SIG-M5 treated with dmso at 0.1 percent for 504 hours (cell line): ENCODE measurements at regions not wholly inside any gene's neighbourhood (a gene's known extent, or its start where the extent isn't known, plus 50 kb on each side); places are given as distances from the start of the nearest gene placed in this dataset.

Experiments used
- DNase-seq: peaks from one replicate; lab custom pipeline; 2025; ENCODE audit not compliant: unreplicated experiment; lab: John Stamatoyannopoulos, UW

DNA sequence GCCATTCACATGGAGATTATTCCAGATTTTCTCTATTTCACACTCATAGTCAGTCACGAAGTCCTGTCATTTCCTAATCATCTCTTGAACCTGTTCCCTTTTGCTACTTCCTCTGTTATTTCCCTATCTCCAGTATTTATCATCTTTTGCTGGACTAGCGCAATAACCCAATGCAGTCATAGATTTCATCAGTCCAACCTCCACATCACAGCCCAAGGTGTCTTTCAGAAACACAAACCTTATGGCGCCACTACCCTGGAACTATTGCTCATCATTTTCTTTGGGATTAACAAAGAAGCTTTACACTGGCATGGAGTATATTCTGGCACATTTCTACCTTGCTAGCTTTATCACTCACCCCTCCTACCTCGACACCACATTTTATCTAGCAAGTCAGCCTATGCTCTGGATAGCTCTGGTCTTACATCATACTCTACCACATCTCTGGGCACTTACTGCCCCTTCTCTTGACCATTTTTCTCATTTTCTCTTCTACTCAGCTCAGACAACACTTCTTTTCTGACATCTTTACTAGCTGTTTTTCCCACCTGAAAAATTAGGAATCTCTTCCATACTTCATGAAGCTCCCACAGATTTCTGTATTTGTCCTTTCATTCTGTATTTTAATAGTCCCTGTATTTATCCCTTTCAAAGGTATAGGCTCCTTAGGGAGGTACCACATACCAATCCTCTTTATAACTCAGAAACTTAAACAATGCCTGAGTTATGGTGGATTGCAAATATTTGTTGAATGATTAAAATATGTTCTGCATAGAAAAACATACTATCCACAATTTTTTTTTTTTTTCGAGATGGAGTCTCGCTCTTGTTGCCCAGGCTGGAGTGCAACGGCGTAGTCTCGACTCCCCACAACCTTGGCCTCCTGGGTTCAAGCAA, 534.7 kb downstream of the KLF12 start:
- DNase-seq: peak; percentile 7

DNA sequence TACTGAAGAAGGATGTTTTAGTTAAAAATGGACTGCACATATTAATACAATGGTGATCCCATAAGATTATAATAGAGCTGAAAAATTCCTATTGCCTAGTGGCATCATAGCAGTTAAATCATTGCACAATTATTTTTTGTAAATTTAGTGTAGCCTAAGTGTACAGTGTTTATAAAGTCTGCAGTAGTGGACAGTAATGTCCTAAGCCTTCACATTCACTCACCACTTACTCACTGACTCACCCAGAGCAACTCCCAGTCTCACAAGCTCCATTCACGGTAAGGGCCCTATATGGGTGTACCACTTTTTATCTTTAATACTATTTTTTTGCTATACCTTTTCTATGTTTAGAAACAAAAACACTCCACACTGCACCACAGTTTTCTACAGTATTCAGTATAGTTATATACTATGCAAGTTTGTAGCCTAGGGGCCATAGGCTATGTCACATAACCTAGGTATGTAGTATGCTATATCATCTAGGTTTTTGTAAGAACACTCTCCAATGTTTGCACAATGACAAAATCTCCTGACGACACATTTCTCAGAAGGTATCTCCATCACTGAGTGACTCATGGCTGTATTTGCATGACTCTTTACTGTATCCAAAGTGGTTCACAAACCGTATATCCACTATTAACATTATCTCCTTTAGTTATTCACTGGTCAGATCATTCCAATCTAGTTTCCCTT, 536.0 kb downstream of the KLF12 start:
- no peak for DNase-seq

DNA sequence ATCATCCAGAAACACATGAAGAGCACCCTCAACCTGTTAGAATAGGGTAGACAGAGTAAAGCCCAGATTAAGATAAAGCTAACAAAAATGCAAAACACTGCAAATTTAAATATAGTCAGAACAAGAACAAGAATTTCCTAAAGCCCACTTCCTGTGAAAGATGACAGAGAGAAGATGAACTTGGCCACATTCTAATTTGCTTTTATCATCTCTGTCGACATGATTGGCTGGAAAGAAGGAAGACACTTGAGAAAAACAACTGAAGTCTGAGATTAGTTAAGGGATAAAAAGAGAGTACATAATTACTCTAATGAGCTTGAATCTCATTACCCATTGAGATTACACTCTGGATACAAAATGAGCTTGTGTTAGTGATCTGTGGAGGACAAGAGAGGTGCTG, 537.6 kb downstream of the KLF5 start:
- no peak for DNase-seq

DNA sequence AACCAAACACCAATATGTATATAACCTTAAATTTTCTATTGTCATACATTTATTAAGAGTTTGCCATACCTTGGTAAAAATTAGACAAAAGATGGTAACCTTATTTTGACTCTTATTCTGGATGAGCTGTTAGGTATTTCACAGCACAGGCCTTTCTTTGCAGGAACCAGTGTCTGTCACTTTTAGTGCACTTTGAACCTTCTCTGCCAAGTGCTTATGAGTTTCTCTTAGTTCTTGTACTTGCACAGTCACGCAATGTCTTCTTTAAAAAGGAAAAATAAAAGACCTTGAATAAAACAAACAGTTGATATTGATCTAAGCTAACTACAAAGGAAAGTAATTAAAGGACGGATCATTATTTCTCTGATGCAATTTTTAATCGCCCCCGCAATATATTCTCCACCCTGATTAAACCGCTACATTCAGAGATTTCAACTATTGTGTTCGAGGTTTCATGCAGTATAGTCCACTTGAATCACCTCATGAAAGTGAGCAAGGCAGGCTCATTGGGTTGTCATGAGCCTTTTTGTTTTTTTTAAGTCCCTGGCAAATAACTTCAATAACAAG, 534.5 kb downstream of the KLF5 start:
- no peak for DNase-seq

DNA sequence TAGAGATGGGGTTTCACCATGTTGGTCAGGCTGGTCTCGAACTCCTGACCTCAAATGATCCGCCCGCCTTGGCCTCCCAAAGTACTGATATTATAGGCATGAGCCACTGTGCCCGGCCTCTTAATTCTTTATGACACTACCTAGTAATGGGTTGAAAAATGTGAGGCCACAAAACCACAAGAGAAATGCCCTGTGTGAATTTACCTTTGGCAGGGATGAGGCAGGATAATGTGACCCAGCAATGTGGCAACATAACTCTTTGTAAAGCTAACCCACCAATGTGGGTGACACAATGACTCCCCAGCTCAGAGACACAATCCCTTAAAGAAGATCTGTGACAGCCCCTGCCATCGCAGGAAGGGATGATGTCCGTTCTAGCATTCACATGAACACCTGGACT, 533.1 kb downstream of the KLF5 start:
- no peak for DNase-seq

DNA sequence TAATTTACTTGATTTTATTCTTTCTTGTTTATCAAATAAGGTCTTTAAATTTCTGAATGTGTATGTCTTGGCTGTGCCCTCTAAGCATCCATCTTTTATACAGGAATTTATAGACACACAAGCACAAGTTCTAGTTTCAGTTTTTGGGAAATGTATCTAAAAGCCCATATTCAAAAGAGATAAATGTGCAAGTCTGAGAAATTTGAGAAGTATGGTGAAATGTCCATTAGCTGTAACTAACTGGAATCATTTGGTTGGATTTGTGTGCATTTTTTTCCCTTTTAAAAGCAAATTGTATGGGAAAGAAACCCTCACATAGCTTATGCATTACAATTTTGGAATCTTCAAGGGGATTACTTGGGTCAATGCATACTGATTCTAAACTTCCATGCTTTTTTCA, 532.0 kb downstream of the KLF5 start:
- no peak for DNase-seq

DNA sequence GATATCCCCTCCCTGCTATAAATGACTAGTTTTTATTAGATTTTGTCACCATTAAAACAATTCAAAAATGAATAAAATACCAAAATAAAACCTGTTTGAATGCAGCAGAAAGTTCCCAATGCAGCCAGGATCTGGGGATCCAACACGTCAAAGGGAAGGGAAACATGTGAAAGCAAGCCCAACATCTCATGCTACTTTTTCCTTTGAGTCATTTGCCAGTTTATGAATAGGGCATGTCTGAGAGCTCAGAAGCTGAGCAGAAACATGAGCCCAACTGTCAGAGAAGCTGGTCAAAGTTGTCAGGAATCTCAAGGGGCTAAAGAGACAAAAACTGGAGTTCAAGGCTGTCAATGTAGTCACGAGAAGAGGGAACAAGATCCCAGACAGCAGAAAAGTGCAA, 526.4 kb downstream of the KLF5 start:
- no peak for DNase-seq

DNA sequence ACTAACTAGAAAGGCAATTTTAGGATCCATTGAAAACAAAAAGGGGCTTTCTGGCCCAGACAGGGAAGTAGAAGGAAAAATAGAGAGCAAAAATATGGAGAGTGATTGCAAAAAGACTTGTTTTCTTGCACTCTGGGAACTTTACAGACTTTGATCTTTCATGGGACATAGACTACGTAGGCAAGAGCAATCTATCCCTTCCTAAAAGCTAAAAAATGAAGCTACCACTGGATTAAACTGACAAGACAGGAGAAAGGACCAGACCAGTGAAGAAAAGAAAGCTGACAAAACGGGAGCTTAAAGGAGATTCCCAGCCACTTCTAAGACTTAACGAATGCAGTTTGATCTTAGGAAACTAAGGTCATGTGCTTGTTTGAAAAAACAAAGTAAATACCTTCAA, 524.5 kb downstream of the KLF5 start:
- DNase-seq: no peak

DNA sequence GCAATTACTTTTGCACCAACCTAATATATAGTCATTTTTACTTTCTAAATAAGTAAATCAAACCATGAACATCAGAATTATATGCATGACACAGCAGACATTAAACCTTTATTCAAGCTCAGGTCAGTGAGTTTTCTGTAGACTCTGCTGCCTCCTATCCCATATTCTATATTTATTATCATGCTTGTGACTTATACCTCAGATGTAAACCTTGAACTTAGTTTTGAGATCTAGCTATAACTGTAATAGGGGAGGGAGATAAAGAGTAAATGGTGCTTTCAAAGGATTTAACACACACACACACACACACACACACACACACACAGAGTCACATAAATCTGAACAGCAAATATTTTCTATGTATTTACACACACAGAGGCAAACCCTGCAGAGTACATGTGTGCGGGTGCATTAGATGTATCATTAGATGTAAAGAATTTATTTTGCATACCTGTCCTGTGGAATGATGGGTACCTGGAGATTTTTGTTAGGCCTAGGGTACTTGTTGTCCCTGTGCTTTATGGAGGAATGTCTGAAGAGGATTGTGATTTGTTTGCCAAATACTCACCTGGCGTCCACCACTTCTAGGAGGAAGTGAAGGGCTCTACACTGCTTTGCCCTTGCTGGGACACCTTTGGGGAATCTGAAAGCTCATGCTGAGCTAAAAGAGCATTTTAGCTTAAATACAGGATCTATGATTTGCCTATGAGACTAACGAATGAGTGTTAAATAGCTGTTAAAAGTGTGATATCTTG, 521.9 kb downstream of the KLF5 start:
- no peak for DNase-seq

DNA sequence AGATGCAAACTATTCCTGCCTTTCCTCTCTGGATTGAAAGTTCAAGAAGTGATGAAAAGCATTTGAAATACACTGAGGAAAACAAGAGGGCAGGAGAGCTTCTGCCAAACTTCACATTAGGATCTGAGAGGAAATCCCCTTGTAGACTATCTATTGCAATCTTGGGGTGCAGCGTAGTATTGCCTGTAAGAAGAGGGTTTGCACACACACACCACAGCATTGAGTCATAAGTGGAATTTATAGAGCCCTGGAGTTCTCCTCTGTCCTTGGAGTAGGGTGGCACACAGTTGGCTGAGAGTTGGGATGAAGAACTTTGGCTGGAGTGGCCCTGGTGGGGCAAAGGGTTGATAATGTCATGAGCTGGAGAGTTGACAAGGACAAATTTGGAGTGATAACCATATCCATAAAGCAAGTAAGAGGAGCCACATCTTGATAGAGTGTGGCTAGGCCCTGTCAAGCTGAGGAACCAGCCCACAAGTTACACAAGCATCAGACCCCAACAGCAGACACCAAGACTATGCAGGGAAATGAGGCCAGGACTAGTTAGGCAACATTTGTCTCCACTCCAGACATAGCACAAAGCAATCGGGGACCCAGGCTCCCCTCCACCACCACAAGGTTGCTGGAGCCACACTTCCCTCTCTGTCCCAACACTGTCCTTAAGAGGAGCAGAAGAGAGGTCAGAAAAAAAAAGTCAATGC, 520.9 kb downstream of the KLF5 start:
- DNase-seq: peak; percentile 60

DNA sequence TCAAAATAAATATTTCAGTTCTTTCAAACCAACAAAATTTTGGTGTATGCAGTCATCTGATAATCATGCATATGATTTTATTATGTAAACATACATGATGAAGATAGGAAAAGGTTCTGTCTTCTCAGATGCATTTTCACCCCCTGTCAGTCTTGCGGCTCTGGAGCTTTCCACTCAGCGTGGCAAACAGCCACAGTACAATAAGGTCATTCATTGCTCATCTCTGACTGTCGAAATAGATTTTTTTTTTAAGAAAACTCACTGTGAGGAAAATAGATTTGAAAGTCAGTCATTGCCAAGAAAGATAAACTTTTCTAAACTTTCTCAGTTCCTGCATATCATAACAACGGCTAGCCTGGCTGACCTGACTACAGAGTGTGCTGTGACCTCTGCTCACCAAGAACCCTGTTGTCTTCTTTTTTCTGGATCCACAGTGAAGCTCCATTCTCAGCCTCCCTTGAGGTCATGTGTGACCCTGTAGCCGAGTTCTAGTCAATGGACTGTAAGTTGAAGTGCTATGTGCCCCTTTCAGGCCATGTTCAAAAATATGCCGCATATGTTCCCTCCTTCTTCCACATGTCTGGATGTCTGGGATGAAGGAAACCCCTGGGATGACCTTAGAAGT, 519.6 kb downstream of the KLF5 start:
- DNase-seq: no peak

DNA sequence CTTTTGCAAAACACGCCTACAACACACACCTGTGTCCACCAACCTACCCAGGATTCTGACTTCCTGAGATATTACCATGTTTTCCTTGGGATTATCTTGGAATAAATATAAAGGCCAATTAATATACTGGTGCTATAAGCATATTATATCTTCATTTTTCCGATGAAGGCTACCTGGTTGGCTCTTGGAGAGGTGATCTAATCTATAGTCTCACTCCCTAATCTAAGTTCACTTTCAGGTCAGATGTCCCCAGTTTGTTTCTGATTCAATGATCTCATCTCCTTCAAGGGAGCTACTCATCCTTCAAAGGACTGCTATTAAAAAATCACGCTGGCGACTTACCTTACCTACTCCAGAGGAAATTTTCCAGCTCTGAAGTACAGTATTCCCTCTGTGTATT, 517.5 kb downstream of the KLF5 start:
- DNase-seq: no peak

DNA sequence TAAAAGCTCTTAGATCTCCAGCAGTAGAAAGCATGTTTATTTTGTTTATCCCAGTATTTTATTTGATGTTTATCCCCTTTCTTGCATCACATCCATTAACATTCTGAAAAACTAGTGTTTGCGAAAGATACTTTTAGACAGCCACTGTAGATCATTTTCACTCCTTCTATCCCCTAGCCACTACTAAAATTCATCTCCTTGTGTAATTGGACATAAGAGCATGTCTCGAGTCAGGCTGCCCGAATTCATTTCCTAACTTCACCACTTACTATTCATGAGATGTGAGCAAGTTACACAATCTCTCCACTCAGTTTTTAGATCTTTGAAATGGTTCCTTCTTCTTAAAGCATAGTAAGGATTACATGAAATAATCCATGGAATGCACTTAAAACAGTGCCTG, 514.0 kb downstream of the KLF5 start:
- peak; percentile 20 for DNase-seq

DNA sequence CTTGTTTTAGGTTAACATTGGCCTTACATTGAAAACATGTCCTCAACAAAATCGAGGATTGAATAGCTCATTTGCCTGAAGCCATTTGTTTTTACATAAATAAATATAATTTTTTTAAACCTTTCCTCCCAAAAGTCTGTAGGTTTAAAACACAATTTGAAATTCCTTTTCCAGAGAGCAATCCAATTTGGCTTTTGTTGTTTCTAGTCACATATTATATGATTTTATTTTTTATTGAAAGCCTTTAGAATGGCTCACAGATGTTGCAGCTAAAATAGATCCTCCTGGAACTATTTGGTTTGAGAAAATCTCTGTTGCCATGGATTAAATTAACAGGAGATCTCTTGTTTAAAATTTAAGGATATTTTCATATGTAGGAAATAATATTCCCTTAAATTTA, 512.6 kb downstream of the KLF5 start:
- no peak for DNase-seq

DNA sequence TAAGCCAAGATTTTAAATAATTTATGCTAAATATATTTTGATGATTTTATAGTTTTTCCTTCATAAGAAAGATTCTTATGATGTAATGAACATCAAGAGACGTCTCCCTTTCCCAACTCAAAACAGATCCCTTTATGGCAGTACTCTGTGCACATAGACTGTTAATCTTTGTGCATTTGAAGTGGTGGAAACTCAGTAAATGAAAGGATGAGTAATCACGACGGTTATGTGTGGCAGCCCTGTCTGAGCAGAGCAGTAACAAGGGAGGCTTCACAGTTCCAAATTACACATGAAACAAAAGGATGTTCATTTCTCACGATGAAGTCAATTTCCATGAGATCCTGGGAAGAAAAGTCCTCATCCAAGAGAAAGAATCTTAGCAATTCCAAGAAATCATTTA, 498.1 kb downstream of the KLF5 start:
- no peak for DNase-seq

DNA sequence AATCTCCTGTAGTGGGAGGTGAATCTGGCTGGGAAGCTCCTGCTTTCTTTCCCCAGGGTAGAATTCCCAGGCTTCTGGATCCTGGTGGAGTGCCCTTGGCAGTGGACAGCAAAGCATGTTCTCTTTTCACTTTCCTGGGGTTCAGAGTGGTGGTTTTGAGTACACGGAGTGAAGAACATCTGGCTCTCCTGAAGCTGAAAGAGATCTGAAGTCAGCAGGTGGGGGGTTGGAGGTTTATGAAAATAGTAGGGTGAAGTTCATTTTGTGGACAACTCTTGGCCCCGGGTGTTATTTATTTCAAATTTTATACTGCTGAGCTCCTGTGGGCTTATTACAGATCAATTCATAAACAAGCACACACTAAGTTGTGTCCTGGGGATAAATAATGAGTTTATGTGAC, 497.3 kb downstream of the KLF5 start:
- no peak for DNase-seq

DNA sequence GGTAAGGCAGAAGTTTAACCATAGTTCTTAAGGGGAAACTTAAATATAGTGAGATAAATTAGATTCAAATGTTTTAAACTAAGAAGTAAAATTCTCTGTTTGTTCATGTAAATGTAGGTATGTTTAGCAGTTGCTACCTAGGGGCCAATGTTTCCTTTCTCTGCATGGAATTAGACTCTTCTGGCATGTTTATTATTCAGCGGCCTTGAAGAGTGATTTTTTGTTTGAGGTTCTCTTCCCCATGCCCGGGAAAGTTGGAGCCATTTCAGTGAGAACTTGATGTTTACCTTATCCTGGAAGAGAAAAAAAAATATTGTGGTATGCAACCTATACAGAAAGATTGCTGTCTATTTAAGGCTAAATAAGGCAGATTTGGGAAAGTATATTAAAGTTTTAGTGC, 492.9 kb downstream of the KLF5 start:
- no peak for DNase-seq

DNA sequence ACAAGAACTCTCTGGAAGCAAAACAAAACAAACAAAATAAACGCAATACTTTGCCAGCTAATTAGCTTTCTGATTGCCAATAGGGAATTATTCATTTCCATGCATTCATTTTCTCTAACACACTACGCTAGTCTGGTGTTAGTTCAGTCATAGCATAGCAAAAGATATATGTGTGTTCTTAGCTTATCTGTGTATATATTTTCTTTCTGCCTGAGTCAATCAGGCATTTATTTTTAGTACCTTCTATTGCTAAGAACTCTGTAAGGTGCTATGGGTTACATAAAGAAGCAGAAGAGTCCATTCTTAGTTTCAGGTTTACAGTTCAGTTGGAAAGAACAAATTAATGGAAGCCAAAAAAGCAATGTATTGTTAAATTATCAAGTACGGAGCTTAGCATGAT, 490.9 kb downstream of the KLF5 start:
- DNase-seq: no peak

DNA sequence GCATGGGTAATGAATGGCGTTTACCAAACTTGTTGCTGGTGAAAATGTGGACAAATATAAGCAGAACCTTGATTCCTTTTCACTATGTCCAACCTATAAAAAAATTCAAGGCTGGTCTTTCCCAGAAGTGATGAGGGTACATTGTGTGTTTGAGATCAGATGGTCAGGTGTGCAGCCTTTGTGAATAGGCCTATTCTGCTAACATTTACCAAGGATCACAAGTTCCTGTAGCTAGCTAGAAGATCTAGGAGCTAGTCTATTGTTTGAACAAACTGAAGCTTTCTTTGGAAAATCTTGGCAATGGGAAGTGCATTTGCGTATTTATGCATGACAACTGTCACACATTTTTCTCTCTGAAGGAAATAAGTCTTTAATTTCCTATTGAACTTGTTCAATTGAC, 489.6 kb downstream of the KLF5 start:
- DNase-seq: no peak

DNA sequence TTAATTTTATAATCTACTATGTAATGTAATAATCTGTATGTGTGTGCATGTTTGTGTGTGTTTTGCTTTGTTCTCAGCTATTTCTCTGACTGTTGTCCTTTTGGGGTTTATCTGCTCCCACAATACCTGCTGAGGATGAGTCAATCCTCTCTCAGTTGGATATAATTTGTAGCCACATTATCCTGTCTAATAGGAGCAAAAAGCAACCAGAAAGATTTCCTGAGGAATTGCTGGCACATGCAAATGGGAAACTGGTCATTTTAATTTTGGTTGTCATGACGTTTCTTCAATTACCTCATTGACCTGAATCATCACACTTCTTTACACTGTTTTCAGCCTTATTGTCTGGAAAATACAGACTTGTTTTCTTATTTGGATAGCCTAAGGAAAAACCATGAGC, 488.4 kb downstream of the KLF5 start:
- no peak for DNase-seq

DNA sequence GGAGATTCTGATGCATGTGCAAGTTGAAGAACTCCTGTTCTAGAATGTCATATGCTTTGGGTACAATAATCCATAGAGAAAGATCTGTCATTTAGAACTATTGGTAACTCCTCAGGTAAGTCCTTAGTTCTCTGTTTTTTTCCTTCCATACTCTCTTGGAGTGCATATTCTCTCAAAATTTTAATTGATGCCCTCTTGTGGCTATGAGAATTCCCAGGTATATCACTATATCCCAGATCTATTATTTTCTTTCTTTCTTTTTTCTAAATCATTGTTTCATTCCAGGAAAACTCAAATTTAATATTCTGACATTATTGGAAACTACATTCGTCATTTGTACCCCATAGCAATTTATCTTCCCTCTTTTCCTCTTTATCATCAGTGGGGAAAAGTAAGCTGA, 485.4 kb downstream of the KLF5 start:
- DNase-seq: no peak
